SKM-1 treated with dmso at 0.1 percent for 144 hours (cell line): ENCODE measurements at regions not wholly inside any gene's neighbourhood (a gene's known extent, or its start where the extent isn't known, plus 50 kb on each side); places are given as distances from the start of the nearest gene placed in this dataset.
"Not testable (repeated sequence)": the region's sequence is repeated elsewhere in the genome, so short reads cannot be mapped to it uniquely, and the experiment has no call there.

ENCODE experiments used
- DNase-seq: peaks from one replicate; lab custom pipeline; 2025; ENCODE audit not compliant: unreplicated experiment; lab: John Stamatoyannopoulos, UW

DNA sequence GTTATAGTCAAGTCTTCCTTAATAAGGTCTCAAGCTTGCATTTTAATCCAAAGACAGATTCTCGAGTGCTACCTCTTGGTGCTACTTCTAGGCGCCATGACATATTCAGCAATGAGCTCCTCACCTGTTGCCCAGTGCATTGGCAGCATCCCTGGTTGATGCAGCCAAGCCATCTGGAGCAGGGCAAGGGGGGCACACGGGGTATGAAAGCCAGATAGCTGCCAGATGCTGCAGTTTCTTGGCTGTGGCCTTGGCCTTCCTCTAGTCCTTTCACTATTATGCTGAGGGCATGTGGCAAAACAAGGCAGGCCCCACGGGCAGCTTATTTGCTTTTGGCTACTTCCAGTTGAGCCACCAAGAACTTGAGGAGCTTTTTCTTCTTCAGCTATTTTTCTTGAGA, 168.6 kb upstream of the PGRMC2 start:
- DNase-seq = no peak

DNA sequence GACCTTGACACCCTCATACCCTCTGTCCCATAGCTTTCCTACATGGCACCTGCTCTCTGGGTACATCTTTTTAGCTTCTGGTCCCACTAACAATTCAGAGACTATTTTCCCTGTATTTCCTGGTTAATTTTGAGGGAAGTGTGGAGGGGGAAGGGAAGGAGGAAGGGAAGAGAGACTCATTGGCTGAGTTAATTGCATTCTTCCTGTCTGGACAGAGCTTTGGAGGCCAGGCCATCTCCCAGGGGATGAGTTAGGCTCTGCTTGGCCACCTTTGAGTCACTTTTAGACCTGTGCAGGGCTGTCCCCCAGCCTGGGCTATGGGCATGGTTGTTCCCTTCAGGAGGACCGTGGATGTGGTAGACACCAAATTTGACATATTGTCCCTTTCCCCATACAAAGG, 167.9 kb upstream of the PGRMC2 start:
- DNase-seq = no peak

DNA sequence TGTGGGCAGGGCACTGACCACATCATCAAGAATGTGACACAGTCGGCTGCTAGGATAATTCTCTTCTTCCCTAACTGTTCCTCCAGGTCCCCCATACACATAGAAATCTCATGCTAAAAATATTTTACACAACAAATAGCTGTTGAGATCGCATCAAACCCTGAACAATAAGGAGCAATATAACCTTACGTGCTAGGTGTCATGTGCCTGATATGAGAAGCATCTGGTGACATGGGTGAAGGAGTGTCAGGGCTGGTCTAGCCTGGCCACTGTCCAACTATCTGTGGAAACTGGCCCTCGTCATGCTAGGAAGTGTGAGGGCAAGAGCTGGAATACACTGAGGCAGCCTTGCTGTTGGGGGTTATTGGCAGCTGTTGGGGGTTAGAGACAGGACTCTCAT, 167.3 kb upstream of the PGRMC2 start:
- no peak for DNase-seq

DNA sequence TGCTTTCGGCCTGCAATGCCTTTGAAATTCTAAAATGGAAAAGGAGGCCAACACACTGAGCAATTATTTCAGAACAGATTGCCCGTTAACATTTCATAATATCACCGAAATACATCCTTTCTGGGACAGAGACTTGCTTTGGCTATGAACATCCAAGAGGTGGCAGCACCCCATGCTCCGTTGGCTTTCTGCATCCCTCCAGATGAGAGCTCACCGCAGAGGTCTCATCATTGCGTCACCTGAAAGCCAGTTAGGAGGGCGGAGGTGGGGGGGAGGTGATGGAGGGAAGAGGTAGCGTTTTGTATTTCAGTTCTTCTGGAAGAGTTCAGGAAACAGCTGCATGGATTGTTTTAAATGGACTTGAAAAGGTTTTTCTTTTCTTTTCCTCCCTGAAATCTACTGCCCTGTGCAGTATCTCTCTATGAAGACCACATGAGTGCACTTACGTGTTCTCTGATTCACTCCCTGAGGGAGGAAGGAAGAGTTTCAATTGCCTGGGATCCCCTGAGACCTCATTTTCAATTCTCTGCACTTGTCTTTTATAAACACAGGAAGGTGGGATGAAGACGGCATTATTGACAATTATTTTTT, 166.8 kb upstream of the PGRMC2 start:
- DNase-seq = peak; percentile 90

DNA sequence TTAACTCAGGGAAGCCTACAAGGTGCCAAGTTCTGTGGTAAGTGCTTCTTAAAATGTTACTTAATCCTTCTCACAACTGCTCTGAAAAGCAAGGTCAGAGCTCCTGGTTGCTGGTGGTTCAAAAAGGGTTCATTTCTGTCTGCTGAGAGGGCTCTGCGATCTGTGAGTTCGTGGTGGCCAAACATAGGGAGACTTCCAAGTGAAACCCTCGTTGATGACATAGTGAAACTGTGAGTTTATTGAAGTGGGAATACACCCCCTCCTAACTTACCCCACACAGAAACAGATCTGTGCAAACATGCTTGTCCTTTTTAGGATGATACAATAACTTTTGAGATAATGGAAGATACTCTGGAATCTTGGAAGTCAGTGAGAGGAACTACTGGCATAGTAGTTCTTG, 164.8 kb upstream of the PGRMC2 start:
- no peak for DNase-seq

DNA sequence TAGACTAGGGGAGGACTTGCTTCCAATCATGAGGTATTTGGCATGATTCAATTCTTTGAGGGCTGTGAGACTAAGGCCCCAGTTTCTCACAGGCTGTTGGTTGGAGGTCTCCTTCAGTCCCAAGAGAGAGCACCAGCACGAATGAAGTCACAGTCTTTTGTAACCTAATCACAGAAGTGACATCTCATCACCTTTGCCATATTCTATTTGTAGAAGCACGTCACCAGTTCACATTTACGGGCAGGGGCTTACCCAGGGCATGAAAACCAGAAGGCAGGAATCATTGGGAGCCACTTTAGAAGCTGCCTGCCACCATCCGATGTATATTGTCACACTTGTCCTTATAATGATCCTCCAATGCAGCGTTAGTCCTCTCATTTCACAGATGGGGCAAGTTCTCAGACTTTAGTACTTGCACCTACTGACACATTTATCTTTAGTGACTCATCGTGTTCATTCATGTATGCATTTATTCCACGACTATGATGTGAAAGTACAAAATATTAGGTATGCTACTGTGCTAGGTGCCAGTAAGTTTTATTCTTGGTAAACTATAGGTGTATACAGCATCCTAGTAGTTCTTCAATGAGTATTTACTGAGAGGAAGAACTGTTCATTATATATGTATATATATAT, 163.8 kb upstream of the PGRMC2 start:
- DNase-seq = no peak

DNA sequence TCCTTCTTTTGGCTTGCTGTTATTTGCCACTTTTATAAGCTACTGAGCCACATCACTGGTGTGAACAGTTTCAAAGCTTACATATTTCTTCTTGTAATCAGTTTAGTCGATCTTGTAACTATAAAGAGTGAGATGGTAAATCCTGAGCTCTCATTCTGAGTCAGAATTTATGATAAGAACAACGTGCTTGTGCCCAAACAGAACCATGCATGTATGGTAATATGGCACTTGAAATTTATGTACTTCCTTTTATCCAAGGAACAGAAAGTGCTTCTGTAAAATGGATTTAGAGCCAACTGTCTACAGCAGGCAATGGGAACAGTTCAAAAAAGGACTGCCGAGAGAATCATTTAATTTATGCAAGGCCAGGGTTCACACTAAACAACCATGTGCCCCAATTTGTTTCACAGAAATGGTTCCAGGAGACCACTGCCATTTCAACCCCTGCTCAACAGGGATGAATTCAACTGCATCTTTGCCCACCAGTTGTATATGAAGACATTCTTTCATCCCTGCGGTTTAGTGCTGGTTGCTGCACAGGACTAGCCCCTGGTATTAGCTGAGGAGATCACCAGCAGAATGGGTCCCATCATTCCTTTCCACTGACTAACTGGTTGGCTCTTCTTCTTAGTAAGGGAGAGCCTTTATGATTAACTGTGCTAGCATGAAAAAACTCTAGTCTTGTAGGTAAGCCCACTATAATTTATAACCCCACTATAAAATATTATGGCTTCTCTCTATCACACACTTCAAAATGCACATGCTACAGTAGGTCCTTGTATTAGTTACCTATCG, 162.9 kb upstream of the PGRMC2 start:
- DNase-seq = no peak

DNA sequence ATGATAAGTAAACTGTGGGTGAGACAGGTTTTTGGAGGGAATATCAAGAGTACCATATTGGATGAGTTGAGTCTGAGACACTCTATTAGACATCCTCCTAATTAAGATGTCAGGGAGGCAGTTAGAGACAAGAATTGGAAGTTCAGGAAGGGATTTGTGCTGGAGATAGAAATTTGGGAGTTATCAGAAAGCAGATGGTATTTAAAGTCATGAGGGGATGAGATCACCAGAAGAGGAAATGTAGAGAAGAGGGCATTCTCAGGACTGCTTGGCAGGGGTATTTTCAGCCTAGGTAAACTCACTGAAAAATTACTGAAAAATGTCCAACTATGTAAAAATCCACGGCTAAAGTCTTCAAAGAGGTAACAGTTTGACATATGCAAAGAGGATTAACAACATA, 161.6 kb upstream of the PGRMC2 start:
- no peak for DNase-seq

DNA sequence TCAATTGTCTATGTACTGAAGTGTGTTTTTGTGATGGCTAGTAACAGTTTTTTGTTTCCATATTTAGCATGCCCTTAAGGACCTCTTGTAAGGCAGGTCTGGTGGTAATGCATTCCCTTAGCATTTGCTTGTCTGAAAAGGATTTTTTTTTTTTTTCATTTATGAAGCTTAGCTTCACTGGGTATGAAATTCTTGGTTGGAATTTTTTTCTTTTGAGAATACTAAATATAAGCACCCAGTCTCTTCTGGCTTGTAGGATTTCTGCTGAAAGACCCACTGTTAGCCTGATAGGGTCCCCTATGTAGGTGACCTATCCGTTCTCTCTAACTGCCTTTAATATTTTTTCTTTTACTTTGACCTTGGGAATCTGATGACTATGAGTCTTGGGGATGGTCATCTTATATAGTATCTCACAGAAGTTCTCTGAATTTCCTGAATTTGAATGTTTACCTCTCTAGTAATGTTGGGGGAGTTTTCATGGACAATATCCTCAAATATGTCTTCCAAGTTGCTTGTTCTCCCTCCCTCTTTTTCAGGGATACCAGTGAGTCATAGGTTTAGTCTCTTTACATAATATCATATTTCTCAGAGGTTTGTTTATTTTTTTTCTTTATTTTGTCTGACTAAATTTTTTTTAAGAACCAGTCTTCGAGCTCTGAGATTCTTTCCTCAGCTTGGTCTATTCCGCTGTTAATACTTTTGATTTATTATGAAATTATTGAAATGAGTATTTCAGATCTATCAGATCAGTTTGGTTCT, 157.1 kb upstream of the PGRMC2 start:
- no peak for DNase-seq

DNA sequence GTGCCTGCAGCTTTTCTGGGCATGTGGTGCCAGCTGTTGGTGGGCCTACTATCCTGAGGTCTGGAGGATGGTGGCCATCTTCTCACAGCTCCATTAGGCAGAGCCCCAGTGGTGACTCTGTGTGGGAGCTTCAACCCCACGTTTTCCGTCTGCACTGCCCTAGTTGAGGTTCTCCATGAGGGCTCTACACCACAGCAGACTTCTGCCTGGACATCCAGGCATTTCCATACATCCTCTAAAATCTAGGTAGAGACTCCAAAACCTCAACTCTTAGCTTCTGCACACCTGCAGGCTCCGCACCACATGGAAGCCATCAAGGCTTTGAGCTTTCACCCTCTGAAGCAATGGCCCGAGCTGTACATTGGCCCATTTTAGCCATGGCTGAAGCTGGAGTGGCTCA, 153.3 kb upstream of the PGRMC2 start:
- no peak for DNase-seq

DNA sequence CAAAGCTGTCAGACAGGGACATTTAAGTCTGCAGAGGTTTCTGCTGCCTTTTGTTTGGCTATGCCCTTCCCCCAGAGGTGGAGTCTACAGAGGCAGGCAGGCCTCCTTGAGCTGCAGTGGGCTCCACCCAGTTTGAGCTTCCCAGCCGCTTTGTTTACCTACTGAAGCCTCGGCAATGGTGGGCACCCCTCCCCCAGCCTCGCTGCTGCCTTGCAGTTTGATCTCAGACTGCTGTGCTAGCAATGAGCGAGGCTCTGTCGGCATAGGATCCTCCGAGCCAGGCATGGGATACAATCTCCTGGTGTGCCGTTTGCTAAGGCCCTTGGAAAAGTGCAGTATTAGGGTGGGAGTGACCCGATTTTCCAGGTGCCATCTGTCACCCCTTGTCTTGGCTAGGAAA, 149.4 kb upstream of the PGRMC2 start:
- not testable (repeated sequence) for DNase-seq

DNA sequence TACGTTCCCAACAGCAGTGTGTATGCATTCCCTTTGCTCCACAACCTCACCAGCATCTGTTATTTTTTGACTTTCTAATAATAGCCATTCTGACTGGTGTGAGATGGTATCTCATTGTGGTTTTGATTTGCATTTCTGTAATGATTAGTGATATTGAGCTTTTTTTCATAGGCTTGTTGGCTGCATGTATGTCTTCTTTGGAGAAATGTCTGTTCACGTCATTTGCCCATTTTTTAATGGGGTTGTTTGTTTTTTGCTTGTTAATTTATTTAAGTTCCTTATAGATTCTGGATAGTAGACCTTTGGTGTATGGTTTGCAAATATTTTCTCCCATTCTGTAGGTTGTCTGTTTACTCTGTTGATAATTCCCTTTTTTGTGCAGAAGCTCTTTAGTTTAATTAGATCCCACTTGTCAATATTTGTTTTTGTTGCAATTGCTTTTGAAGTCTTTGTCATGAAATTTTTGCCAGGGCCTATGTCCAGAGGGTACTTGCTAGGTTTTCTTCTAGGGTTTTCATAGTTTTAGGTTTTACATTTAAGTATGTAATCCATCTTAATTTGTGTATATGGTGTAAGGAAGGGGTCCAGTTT, 141.5 kb upstream of the PGRMC2 start:
- DNase-seq = not testable (repeated sequence)

DNA sequence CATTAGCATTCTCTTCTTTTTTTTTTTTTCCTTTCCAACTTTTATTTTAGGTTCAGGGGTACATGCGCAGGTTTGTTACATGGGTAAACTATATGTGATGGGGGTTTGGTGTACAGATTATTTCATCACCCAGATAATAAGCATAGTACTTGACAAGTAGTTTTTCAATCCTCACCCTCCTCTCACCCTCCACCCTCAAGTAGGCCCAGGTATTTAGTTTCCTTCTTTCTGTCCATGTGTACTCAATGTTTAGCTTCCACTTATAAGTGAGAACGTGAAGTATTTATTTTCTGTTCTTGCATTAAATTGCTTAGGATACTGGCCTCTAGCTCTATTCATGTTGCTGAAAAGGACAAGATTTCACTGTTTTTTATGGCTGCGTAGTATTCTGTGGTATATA, 140.8 kb upstream of the PGRMC2 start:
- DNase-seq = no peak

DNA sequence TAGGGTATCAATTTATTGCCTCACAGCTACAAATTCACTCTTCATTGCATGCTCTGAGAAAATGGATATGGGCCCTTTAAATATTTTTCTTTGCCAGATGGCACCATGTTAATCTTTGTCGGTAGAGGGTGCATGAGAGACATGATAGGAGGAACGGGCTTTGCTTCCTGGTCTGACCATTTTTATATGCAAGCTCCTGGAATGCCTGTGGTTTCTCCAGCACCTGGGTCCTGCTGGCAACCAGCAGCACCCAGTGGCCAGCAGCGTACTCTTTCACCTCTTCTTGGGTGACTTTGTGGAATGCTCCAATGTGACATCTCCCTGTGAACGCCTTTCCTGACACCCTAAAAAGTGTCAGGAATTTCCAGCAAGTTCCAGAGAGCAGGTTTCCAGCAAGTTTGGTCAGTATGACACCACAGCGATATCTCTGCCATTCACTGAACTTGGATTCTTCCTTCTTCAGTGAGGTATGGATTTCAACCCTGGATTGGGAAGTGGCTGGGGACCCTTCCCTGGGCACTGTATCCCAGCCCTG, 140.3 kb upstream of the PGRMC2 start:
- no peak for DNase-seq

DNA sequence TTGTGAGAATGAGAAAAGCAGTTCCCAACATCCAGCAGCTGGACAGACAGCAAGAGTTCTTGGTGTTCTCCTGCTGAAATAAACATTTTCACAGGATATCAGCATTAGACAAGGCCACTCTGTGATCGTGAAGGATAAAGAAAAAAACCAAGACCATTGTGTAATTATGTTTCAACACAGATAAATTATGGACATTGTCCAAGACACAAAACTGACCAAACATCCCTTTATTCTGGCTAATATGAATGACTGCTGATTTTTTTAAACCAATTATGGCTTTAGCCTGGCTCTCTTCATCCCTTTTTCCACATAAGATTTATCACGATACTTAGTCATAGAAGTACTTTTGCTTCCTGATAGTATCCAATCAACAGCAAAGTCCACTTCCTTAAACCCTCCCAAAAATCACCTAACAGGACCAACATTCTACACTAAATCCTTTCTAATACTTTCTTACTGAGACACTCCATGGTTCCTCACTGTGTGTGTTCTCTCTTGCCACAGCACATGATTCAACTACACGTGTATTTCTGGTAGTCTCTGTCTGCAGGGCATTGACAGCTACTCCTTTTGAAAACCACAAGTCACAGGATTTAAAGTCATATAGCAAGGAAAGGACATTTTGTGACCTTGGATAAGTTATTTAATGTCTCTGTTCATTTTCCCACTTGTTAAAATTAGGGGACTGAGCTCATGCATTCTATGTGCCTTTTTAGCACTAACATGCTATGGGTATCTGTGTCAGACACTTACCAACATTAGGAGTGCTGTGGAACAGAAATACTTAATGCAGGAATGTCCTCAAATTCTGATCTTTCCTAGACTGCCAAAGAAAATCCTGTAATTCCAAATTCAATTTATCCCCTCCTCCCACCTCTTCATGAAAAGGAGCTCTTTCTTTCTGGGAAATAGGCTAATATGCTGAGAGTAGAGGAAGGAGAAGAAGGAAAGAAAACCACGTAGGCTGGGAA, 137.2 kb upstream of the PGRMC2 start:
- DNase-seq = no peak

DNA sequence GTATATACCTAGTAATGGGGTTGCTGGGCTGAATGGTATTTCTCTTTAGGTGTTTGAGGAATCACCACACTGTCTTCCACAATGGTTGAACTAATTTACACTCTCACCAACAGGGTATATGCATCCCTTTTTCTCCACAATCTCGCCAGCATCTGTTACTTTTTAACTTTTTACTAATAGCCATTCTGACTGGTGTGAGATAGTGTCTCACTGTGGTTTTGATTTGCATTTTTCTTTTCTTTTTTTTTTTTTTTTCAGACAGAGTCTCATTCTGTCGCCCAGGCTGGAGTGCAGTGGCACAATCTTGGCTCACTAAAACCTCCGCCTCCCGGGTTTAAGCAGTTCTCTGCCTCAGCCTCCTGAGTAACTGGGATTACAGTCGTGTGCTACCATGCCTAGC, 134.7 kb upstream of the PGRMC2 start:
- not testable (repeated sequence) for DNase-seq

DNA sequence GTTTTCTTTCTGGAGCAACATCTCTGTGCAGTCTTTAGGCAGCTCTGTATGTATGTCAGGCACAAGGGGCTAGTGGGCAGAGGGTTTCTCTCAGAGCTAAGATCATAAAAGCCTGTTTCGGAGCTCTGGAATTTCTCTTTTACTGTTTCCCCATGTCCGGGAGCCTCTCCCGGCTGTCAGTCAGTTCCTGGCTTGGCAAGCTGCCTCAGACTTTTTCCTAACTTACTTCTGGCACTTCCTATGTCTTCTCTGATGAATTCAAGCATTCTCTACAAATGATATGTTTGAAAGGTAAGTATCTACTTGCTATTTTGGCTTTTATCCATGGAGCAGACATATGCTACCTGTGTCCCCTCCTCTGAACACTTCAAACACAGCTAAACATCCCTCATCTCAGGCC, 129.3 kb upstream of the PGRMC2 start:
- DNase-seq = no peak

DNA sequence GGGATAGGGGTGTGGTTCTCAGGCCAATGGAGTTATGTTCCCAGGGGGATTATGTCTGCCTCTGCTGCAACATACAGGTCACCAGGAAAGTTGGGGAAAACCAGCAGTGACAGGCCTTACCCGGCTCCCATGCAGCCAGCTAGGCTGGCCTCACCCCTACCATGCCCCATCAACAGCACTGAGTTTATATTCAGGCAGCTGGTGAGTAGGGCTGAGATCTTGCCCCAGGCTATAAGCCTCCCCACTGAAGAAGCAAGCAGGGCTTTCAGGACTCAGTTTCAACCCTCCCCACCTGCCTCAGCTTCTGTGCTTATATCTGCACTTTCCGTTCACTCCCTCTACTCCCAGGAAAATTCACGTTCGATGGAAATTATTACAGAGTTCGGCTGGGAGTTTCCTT, 122.4 kb upstream of the PGRMC2 start:
- no peak for DNase-seq

DNA sequence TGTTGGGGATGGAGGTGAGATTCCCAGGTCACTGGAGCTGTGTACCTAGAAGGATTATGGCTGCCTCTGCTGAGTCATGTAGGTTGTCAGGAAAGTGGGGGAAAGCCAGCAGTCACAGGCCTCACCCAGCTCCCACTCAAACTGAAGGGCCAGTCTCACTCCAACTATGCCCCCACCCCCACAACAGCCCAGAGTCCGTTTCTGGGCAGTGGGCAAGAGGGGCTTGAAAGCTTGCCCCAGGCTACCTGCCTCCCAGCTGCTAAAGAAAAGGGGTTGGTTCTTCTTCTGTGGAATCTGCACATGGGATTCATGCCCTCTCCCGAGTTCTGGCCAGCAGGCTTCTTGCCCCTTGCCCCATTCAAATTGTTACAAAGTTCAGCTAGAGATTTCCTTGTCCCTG, 116.0 kb upstream of the PGRMC2 start:
- DNase-seq = no peak

DNA sequence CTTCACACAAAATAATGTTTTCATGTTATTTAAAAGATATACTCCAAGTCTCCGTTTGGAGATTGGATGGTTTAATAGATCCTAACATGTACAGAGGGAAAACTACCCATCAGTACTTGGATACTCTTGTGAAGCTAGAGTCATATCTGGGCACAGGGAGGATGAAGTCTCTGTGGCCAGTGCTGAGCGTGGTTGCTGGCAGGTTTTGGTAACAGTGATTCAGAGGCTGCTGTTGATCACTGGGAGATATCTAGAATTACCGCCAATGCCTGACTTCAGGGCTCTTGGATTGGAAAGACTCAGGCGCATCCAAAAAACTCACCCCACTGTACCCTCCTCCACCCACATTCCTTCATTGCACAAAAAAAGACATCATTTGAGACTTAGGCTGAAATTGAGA, 107.2 kb upstream of the PGRMC2 start:
- no peak for DNase-seq
